Prostate gland (tissue), 2 donors: ENCODE measurements at regions not wholly inside any gene's neighbourhood (a gene's known extent, or its start where the extent isn't known, plus 50 kb on each side); places are given as distances from the start of the nearest gene placed in this dataset.

Source experiments
- DNase-seq: peaks from one replicate; pipeline ENCODE4 v3.0.0-alpha.2; 2019; ENCODE audit warnings: low spot score
- H3K27ac ChIP-seq, 2 donors: fragments of 200-600 bp; sonication (generic); 2 replicates each; pipeline ENCODE4 v1.5.1; 2017 to 2019
- H3K27me3 ChIP-seq: fragments of 200-600 bp; sonication (generic); replicated peaks from 2 replicates; pipeline ENCODE4 v1.5.1; 2019; ENCODE audit not compliant: insufficient read depth
- H3K36me3 ChIP-seq, 2 donors: fragments of 200-600 bp; sonication (generic); 1 replicate in 1 of 2; 2 replicates in 1 of 2; pipeline versions ENCODE4 v1.5.1 to v1.8.1; 2017 to 2019
- H3K4me1 ChIP-seq: fragments of 200-600 bp; sonication (generic); replicated peaks from 2 replicates; pipeline ENCODE4 v1.5.1; 2019
- H3K4me3 ChIP-seq, 2 donors: fragments of 200-600 bp; sonication (generic); 2 replicates each; pipeline ENCODE4 v1.5.1; 2017 to 2019
- H3K9me3 ChIP-seq: fragments of 200-600 bp; sonication (generic); 2 replicates; pipeline ENCODE4 v1.5.1; 2017
- CTCF ChIP-seq, 4 experiments: fragments of 200-600 bp in 2 of 4; fragments of 450-650 bp in 2 of 4; sonication (generic) in 2 of 4; IDR thresholded peaks; 1 replicate in 3 of 4; 2 replicates in 1 of 4; pipeline ENCODE4 v1.5.1; 2016 to 2019; ENCODE audit warnings: antibody characterized with exemption in 4 of 4, mild to moderate bottlenecking in 2 of 4, moderate library complexity in 2 of 4
- POLR2A ChIP-seq: fragments of 450-650 bp; IDR thresholded peaks from one replicate; pipeline ENCODE4 v1.6.1; 2016; ENCODE audit warnings: antibody characterized with exemption, mild to moderate bottlenecking
- POLR2AphosphoS5 ChIP-seq: sonication (generic); formaldehyde crosslinking; IDR thresholded peaks from one replicate; pipeline ENCODE4 v1.6.1; 2017; ENCODE audit warnings: antibody characterized with exemption
- WGBS: methylation state at CpG from one replicate; pipeline ENCODE4 v1.1.5; 2018; 5-methylcytosine and 5-hydroxymethylcytosine counted together
- intact Hi-C: fragments of 100-400 bp; cut with DNase I; formaldehyde crosslinking; loops from one replicate; pipeline ENCODE4 v1.14.2; 2022

GRCh38 chr9:16134351-16134750, 581.5 kb downstream of the CCDC171 start:
- 80% methylated on average over 4 of the region's 4 CpGs for WGBS
- no peak for DNase-seq
- H3K9me3 ChIP-seq = no peaks in the 10 kb centered on the region

GRCh38 chr9:16135968-16136367, 583.1 kb downstream of the CCDC171 start:
- no peak for TF ChIP-seq POLR2AphosphoS5
- no peak for TF ChIP-seq CTCF (IDR thresholded peaks at IDR 0.05)
- no peak for TF ChIP-seq POLR2A
- intact Hi-C loops = no loop called here
- DNase-seq = no peak
- no peak overlapping the region for H3K4me3 ChIP-seq
- no peak overlapping the region for H3K27ac ChIP-seq
- no peaks in the 10 kb centered on the region for H3K4me1 ChIP-seq
- 80% methylated on average over 1 of the region's 1 CpG for WGBS
- H3K36me3 ChIP-seq = no peaks in the 10 kb centered on the region
- H3K9me3 ChIP-seq = no peaks in the 10 kb centered on the region
- H3K27me3 ChIP-seq = no peaks in the 10 kb centered on the region

More at GRCh38 chr9:16134351-16134750, 581.5 kb downstream of the CCDC171 start:
- H3K36me3 ChIP-seq = no peaks in the 10 kb centered on the region
- intact Hi-C loops = no loop called here
- no peaks in the 10 kb centered on the region for H3K4me1 ChIP-seq
- TF ChIP-seq CTCF (IDR thresholded peaks at IDR 0.05) = no peak
- no peak for TF ChIP-seq POLR2A
- no peak for TF ChIP-seq POLR2AphosphoS5
- no peak overlapping the region for H3K27ac ChIP-seq
- H3K27me3 ChIP-seq = no peaks in the 10 kb centered on the region
- no peak overlapping the region for H3K4me3 ChIP-seq

- no peaks in the 10 kb centered on the region for H3K27me3 ChIP-seq
- no peak overlapping the region for H3K4me3 ChIP-seq
- no peaks in the 10 kb centered on the region for H3K9me3 ChIP-seq
- no peak overlapping the region for H3K27ac ChIP-seq
- no peak for DNase-seq
- intact Hi-C loops = no loop called here
- H3K4me1 ChIP-seq = no peaks in the 10 kb centered on the region
- 83% methylated on average over 10 of the region's 10 CpGs for WGBS
- TF ChIP-seq CTCF (IDR thresholded peaks at IDR 0.05) = no peak
- no peak for TF ChIP-seq POLR2A
- TF ChIP-seq POLR2AphosphoS5 = no peak
- no peaks in the 10 kb centered on the region for H3K36me3 ChIP-seq
These were observed 583.6 kb downstream of the CCDC171 start for GRCh38 chr9:16136451-16136850.

- Histone ChIP-seq H3K36me3 (no peaks in the 10 kb centered on the region), H3K4me3 (no peak overlapping the region), H3K27ac (no peak overlapping the region), H3K27me3 (no peaks in the 10 kb centered on the region), H3K9me3 (no peaks in the 10 kb centered on the region), H3K4me1 (no peaks in the 10 kb centered on the region)
- intact Hi-C loops = no loop called here
- no peak for TF ChIP-seq POLR2A
- TF ChIP-seq POLR2AphosphoS5 = no peak
- WGBS = 77% methylated on average over 4 of the region's 4 CpGs
- no peak for DNase-seq
These were observed 584.1 kb downstream of the CCDC171 start for GRCh38 chr9:16136961-16137360.

- Histone ChIP-seq H3K9me3 (no peaks in the 10 kb centered on the region), H3K4me1 (no peaks in the 10 kb centered on the region), H3K36me3 (no peaks in the 10 kb centered on the region), H3K4me3 (no peak overlapping the region), H3K27me3 (no peaks in the 10 kb centered on the region), H3K27ac (no peak overlapping the region)
- 67% methylated on average over 16 of the region's 16 CpGs for WGBS
- intact Hi-C loops = no loop called here
- no peak for TF ChIP-seq POLR2AphosphoS5
- no peak for TF ChIP-seq POLR2A
- no peak for TF ChIP-seq CTCF (IDR thresholded peaks at IDR 0.05)
- no peak for DNase-seq
These were observed 586.0 kb downstream of the CCDC171 start for GRCh38 chr9:16138561-16139491.
